Cardiac muscle cell (in vitro differentiated cells and primary cell): ENCODE measurements at regions not wholly inside any gene's neighbourhood (a gene's known extent, or its start where the extent isn't known, plus 50 kb on each side); places are given as distances from the start of the nearest gene placed in this dataset.

Experiments used
- DNase-seq, 2 donors: peaks; one replicate each; pipeline versions ENCODE4 v3.0.0 to v3.0.0-alpha.2; 2010 to 2017; ENCODE audit warnings: low read depth in 1 of 2, low spot score in 1 of 2
- H3K27ac ChIP-seq: fragments of 200-600 bp; sonication (generic); 2 replicates; pipeline ENCODE4 v1.5.1; 2016
- H3K27me3 ChIP-seq: fragments of 200-600 bp; sonication (generic); 2 replicates; pipeline ENCODE4 v1.6.0; 2016; ENCODE audit warnings: control low read depth
- H3K36me3 ChIP-seq: fragments of 200-600 bp; sonication (generic); 2 replicates; pipeline ENCODE4 v1.5.1; 2016; ENCODE audit warnings: control low read depth
- H3K4me1 ChIP-seq: fragments of 200-600 bp; sonication (generic); 2 replicates; pipeline ENCODE4 v1.8.1; 2017; ENCODE audit warnings: low read depth, mild to moderate bottlenecking, mixed run types
- H3K4me3 ChIP-seq: fragments of 200-600 bp; sonication (generic); 2 replicates; pipeline ENCODE4 v1.5.1; 2016; ENCODE audit warnings: mild to moderate bottlenecking
- H3K9me3 ChIP-seq: fragments of 200-600 bp; sonication (generic); 2 replicates; pipeline ENCODE4 v1.5.1; 2017; ENCODE audit warnings: low read depth, mild to moderate bottlenecking, control low read depth
- CTCF ChIP-seq: IDR thresholded peaks from 2 replicates; pipeline ENCODE4 v1.5.1; 2012; ENCODE audit warnings: low read depth, mild to moderate bottlenecking, low read length

- Histone ChIP-seq H3K27me3 (peaks cover 58% of the 10 kb centered on the region), H3K36me3 (no peaks in the 10 kb centered on the region), H3K9me3 (no peaks in the 10 kb centered on the region), H3K4me3 (no peak overlapping the region), H3K27ac (no peak overlapping the region), H3K4me1 (peaks cover 14% of the 10 kb centered on the region)
- TF ChIP-seq CTCF = no peak
- DNase-seq = no peak
Observed at GRCh38 chr10:101290431-101290830, 61.2 kb upstream of the LBX1 start.

- peaks cover 60% of the 10 kb centered on the region for H3K27me3 ChIP-seq
- H3K27ac ChIP-seq = no peak overlapping the region
- TF ChIP-seq CTCF = no peak
- H3K4me1 ChIP-seq = peaks cover 14% of the 10 kb centered on the region
- no peak for DNase-seq
- H3K36me3 ChIP-seq = no peaks in the 10 kb centered on the region
- H3K4me3 ChIP-seq = no peak overlapping the region
- H3K9me3 ChIP-seq = no peaks in the 10 kb centered on the region
Observed at GRCh38 chr10:101290881-101291280, 61.6 kb upstream of the LBX1 start.

DNA sequence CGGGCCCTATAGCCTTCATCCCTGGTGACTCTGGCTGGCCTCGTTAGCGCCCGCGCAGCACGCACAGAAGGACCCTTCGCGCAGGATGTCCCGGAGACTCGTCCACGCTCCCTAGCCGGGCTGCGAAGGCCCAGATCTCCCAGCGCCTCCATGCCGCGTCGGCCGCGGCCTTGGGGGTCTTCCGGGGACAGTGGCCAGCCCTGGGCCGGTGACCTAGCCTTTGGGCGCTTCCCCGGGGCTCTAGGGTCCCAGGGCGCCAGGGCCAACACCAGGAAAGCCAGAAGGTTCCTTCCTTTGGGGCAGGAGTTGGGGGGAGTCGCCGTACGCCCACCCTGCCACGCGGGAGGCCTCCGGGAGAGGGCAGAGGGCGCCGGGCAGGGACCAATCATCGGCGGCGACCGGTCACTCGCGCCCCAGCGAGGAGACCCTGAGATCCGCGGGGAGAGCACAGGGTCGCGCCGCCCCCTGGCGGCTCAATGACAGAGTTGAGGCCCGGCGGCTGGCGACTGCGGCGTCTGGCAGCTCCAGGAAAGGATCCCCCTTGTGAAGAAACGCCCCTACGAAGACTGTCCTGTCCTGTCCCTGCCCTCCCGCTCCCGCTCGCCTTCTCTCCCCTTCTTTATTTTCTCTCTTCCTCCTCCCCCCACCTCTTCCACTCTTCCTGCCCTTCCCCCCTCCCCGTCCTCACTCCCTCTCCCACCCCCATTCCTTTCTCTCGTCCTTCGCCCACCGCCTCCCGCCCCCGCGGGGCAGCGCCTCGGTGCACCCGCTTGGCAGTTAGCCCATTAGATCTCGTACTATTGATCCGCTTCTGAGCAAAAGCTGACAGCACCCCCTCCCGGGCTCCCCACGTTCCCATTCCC lies 62.3 kb upstream of the LBX1 start:
- DNase-seq = peak; percentile 39 to 92
- TF ChIP-seq CTCF = peak; percentile 61
- peaks cover 14% of the 10 kb centered on the region for H3K4me1 ChIP-seq

DNA sequence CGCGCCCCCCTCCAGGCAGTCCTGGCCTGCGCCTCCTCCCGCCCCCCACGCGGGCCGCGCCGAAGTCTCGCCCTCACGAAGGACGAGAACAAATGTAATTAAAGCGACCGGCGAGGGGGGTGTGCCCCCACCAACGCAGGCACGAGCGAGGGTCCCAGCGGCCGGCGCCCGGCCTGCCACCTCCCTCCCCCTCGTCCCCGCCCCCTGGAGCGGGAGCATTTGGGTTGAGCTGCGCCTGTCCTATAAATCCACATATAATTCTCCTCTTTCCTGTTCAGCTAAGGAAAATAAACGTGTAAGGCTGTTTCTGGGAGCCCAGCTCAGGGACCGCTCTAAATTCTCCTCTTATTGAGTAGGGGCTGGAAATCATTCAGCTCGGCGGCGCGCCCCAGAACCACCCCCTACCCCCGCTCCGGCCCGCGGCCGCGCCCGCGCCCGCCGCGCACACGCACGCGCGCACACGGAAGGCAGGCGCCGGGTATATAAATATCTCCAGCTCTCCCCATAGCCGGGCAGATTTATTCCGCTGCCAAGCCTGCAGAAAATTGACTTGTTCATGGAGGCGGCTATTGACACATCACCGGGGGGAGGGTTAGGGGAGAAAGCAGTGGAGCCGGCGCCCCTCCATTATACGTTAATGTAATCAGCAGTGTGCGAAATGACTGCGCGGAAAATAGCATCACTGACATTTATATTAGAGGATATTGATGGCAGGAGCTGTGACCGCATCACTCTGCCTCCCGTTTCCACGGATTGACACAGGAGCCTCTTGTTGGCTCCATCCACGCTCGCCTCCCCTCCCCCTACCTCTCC lies 61.6 kb upstream of the BTRC start:
- peak in 1 of 2 donors; percentile 52 for DNase-seq
- Histone ChIP-seq H3K36me3 (no peaks in the 10 kb centered on the region), H3K27me3 (peaks cover 60% of the 10 kb centered on the region), H3K27ac (no peak overlapping the region), H3K4me3 (peak overlapping the region; percentile 41), H3K4me1 (peaks cover 14% of the 10 kb centered on the region), H3K9me3 (no peaks in the 10 kb centered on the region)
- TF ChIP-seq CTCF = no peak

More for the DNA sequence above, 62.3 kb upstream of the LBX1 start:
- Histone ChIP-seq H3K27ac (no peak overlapping the region), H3K4me3 (peak overlapping the region; percentile 41), H3K36me3 (no peaks in the 10 kb centered on the region), H3K27me3 (peaks cover 60% of the 10 kb centered on the region), H3K9me3 (no peaks in the 10 kb centered on the region)

DNA sequence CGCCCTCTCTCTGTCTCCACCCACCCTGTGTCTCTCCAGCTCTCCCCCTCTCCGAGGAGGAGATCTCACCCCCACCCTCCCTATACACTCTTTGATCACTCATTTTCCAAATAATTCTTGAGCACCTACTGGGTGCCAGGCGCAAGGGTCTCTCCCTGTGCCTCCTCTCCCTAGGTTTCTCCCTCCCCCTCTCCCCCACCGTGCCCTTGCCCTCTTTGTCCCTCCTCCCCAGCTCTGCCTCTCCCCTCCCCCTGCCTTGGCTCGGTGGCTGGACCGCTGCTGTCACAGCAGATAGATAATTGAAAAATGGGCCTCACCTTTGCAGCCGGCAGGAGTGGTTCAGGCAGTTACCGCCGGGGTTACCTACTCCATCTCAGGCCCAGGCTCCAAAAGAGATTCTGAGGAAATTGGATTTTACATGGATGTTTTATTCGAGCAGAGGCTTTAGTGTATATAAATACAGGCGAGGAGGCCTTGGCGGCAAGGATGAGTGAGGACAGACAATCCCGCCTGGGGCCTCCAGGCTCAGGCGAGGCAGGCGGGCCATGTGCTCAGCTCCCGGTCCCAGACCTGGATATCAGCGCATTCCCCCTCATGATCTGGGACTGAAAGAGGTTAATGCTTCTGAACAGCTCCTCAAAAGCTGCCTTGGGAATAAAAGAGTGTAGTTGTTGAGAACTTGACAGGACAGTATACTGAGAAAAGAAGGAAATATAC lies 60.8 kb upstream of the BTRC start:
- TF ChIP-seq CTCF = no peak
- DNase-seq = no peak
- H3K27ac ChIP-seq = no peak overlapping the region
- H3K27me3 ChIP-seq = peaks cover 60% of the 10 kb centered on the region
- H3K4me1 ChIP-seq = peaks cover 14% of the 10 kb centered on the region
- H3K9me3 ChIP-seq = no peaks in the 10 kb centered on the region
- H3K36me3 ChIP-seq = no peaks in the 10 kb centered on the region
- peak overlapping the region; percentile 41 for H3K4me3 ChIP-seq
